H1 (cell line): ENCODE measurements at regions not wholly inside any gene's neighbourhood (a gene's known extent, or its start where the extent isn't known, plus 50 kb on each side); places are given as distances from the start of the nearest gene placed in this dataset.
"Not testable (repeated sequence)": the region's sequence is repeated elsewhere in the genome, so short reads cannot be mapped to it uniquely, and the experiment has no call there.

ENCODE experiments used
- CTCF ChIA-PET: fragments of 300-600 bp; sonication (Branson Sonifier 250); formaldehyde crosslinking; loops from one replicate; lab custom pipeline; 2021; ENCODE audit not compliant: partially characterized antibody; lab: Charles Lee
- POLR2A ChIA-PET: fragments of 300-600 bp; sonication (Branson Sonifier 250); formaldehyde crosslinking; loops from one replicate; lab custom pipeline; 2021; ENCODE audit warnings: inconsistent platforms; ENCODE audit not compliant: partially characterized antibody; lab: Charles Lee
- DNase-seq, 2 experiments: peaks; one replicate each; pipeline versions ENCODE4 v3.0.0 to v3.0.0-alpha.2; 2010 to 2022; ENCODE audit warnings: low spot score in 2 of 2, low read depth in 1 of 2, mixed read lengths in 1 of 2
- FAIRE-seq: peaks from 2 replicates; lab custom pipeline; 2011; peaks lifted over from hg19 to GRCh38; lab: Jason Lieb, UNC
- H2AFZ ChIP-seq: 2 replicates; pipeline ENCODE4 v1.8.1; 2012; ENCODE audit warnings: low read length, inconsistent platforms
- H2AK5ac ChIP-seq: 2 replicates; pipeline ENCODE4 v1.6.1; 2013; ENCODE audit warnings: low read depth, low read length
- H2BK120ac ChIP-seq: replicated peaks from 2 replicates; pipeline ENCODE3; 2013; ENCODE audit warnings: low read depth, low read length, inconsistent platforms
- H2BK12ac ChIP-seq: 2 replicates; pipeline ENCODE4 v1.6.1; 2013; ENCODE audit warnings: low read depth, low read length
- H2BK15ac ChIP-seq: 2 replicates; pipeline ENCODE4 v1.6.1; 2013; ENCODE audit warnings: low read length
- H2BK20ac ChIP-seq: 2 replicates; pipeline ENCODE4 v1.6.1; 2013; ENCODE audit warnings: low read length
- H2BK5ac ChIP-seq: 2 replicates; pipeline ENCODE4 v1.6.1; 2013; ENCODE audit warnings: low read depth, low read length
- H3K14ac ChIP-seq: 2 replicates; pipeline ENCODE4 v1.6.1; 2013; ENCODE audit warnings: inconsistent platforms; ENCODE audit not compliant: insufficient read length
- H3K18ac ChIP-seq: 2 replicates; pipeline ENCODE4 v1.6.1; 2013; ENCODE audit warnings: low read length; ENCODE audit errors: extremely low read depth
- H3K23ac ChIP-seq: 2 replicates; pipeline ENCODE4 v1.6.1; 2013; ENCODE audit warnings: inconsistent platforms; ENCODE audit not compliant: insufficient read length
- H3K23me2 ChIP-seq: 2 replicates; pipeline ENCODE4 v1.6.1; 2013; ENCODE audit warnings: low read depth, low read length
- H3K27ac ChIP-seq: 2 replicates; pipeline ENCODE4 v1.6.1; 2011; ENCODE audit warnings: low read depth, low read length, inconsistent platforms
- H3K27me3 ChIP-seq, 4 experiments: replicated peaks in 1 of 4; 1 replicate in 1 of 4; 2 replicates in 3 of 4; pipeline versions ENCODE4 v1.6.1 to v1.8.1; 2011 to 2013; ENCODE audit warnings: low read length in 3 of 4, mild to moderate bottlenecking in 3 of 4, inconsistent platforms in 2 of 4, mixed read lengths in 2 of 4, moderate library complexity in 1 of 4; ENCODE audit not compliant: control insufficient read depth in 3 of 4, insufficient read depth in 3 of 4; ENCODE audit errors: extremely low read depth in 1 of 4
- H3K36me3 ChIP-seq, 4 experiments: 2 replicates each; pipeline versions ENCODE4 v1.6.1 to v1.8.1; 2011 to 2013; ENCODE audit warnings: mild to moderate bottlenecking in 4 of 4, low read length in 3 of 4, moderate library complexity in 2 of 4, control low read depth in 1 of 4, inconsistent platforms in 1 of 4; ENCODE audit not compliant: insufficient read depth in 4 of 4, control insufficient read depth in 2 of 4
- H3K4ac ChIP-seq: replicated peaks from 2 replicates; pipeline ENCODE3; 2013; ENCODE audit warnings: low read length, low read depth, mixed read lengths, inconsistent platforms; ENCODE audit not compliant: insufficient read length
- H3K4me1 ChIP-seq, 4 experiments: replicated peaks in 1 of 4; 1 replicate in 1 of 4; 2 replicates in 3 of 4; pipeline versions ENCODE4 v1.6.1 to v1.8.1; 2011 to 2013; ENCODE audit warnings: low read length in 3 of 4, inconsistent platforms in 2 of 4, mixed read lengths in 1 of 4; ENCODE audit not compliant: insufficient read depth in 4 of 4, control insufficient read depth in 3 of 4
- H3K4me2 ChIP-seq, 2 experiments: 2 replicates each; pipeline versions ENCODE4 v1.6.1 to v1.8.1; 2011 to 2013; ENCODE audit warnings: low read depth in 2 of 2, low read length in 2 of 2, control low read depth in 1 of 2, inconsistent platforms in 1 of 2, mild to moderate bottlenecking in 1 of 2; ENCODE audit not compliant: insufficient read depth in 1 of 2
- H3K4me3 ChIP-seq, 4 experiments: fragments of 200-600, 300-600 bp in 1 of 4; sonication (generic), shearing (Covaris generic), sonication (Bioruptor Twin) in 1 of 4; 2 replicates each; pipeline versions ENCODE4 v1.5.1 to v1.8.1; 2011 to 2016; ENCODE audit warnings: low read length in 4 of 4, low read depth in 3 of 4, control low read depth in 2 of 4, inconsistent platforms in 2 of 4, mild to moderate bottlenecking in 2 of 4, mixed read lengths in 1 of 4, moderate library complexity in 1 of 4; ENCODE audit not compliant: insufficient read depth in 2 of 4; ENCODE audit errors: extremely low read depth in 1 of 4
- H3K56ac ChIP-seq: replicated peaks from 2 replicates; pipeline ENCODE3; 2013; ENCODE audit warnings: low read depth, mild to moderate bottlenecking, mixed read lengths, low read length, inconsistent platforms; ENCODE audit not compliant: insufficient read length
- H3K79me1 ChIP-seq: 2 replicates; pipeline ENCODE4 v1.6.1; 2013; ENCODE audit warnings: low read depth, low read length, control low read depth
- H3K79me2 ChIP-seq, 2 experiments: 2 replicates each; pipeline versions ENCODE4 v1.6.1 to v1.8.1; 2012 to 2013; ENCODE audit warnings: low read length in 2 of 2, mild to moderate bottlenecking in 2 of 2, inconsistent platforms in 1 of 2; ENCODE audit not compliant: insufficient read depth in 2 of 2, control insufficient read depth in 1 of 2
- H3K9ac ChIP-seq, 4 experiments: replicated peaks in 1 of 4; 1 replicate in 1 of 4; 2 replicates in 3 of 4; pipeline versions ENCODE4 v1.6.1 to v1.8.1; 2011 to 2013; ENCODE audit warnings: low read depth in 3 of 4, low read length in 3 of 4, control low read depth in 2 of 4, mild to moderate bottlenecking in 2 of 4, moderate library complexity in 2 of 4, inconsistent platforms in 1 of 4; ENCODE audit errors: extremely low read depth in 1 of 4
- H3K9me3 ChIP-seq, 2 experiments: 2 replicates each; pipeline versions ENCODE4 v1.6.1 to v1.8.1; 2012 to 2013; ENCODE audit warnings: mild to moderate bottlenecking in 2 of 2, moderate library complexity in 2 of 2, control low read depth in 1 of 2, inconsistent platforms in 1 of 2, low read depth in 1 of 2, low read length in 1 of 2, mixed read lengths in 1 of 2; ENCODE audit not compliant: insufficient read depth in 2 of 2
- H4K20me1 ChIP-seq, 2 experiments: replicated peaks in 1 of 2; 2 replicates each; pipeline versions ENCODE3 to v1.8.1; 2011 to 2013; ENCODE audit warnings: inconsistent platforms in 2 of 2, low read length in 2 of 2, mild to moderate bottlenecking in 1 of 2; ENCODE audit not compliant: insufficient read depth in 2 of 2, control insufficient read depth in 1 of 2
- H4K5ac ChIP-seq: 2 replicates; pipeline ENCODE4 v1.6.1; 2013; ENCODE audit warnings: low read length, low read depth, mixed read lengths, inconsistent platforms; ENCODE audit not compliant: insufficient read length
- H4K8ac ChIP-seq: 2 replicates; pipeline ENCODE4 v1.8.0; 2013; ENCODE audit warnings: mild to moderate bottlenecking, moderate library complexity, low read length, inconsistent platforms; ENCODE audit not compliant: insufficient read depth; ENCODE audit errors: extremely low read depth
- H4K91ac ChIP-seq: replicated peaks from 2 replicates; pipeline ENCODE3; 2013; ENCODE audit warnings: low read length, mixed read lengths, inconsistent platforms; ENCODE audit not compliant: insufficient read length
- WGBS, 2 experiments: shearing (Covaris generic) in 1 of 2; methylation state at CpG; one replicate each; pipeline versions ENCODE4 v1.1.6 to v1.1.7; 2013 to 2015; ENCODE audit warnings: low lambda C conversion rate in 2 of 2, mixed read lengths in 2 of 2, inconsistent platforms in 1 of 2, low coverage in 1 of 2, missing lambda C conversion rate in 1 of 2; ENCODE audit not compliant: insufficient replicate concordance in 2 of 2, insufficient coverage in 1 of 2, insufficient read length in 1 of 2; ENCODE audit errors: extremely low coverage in 1 of 2, missing lambda C conversion rate in 1 of 2; 5-methylcytosine and 5-hydroxymethylcytosine counted together

- H3K36me3 ChIP-seq, H3K4me1 ChIP-seq, H3K9me3 ChIP-seq, H3K4me2 ChIP-seq, H2BK120ac ChIP-seq, H2BK5ac ChIP-seq, H3K79me1 ChIP-seq, H2AFZ ChIP-seq, POLR2A ChIA-PET, H3K4ac ChIP-seq, H3K4me3 ChIP-seq, H3K23me2 ChIP-seq, H4K8ac ChIP-seq, H4K20me1 ChIP-seq, H3K56ac ChIP-seq, H3K27ac ChIP-seq, FAIRE-seq, H3K18ac ChIP-seq, H3K14ac ChIP-seq, H2BK15ac ChIP-seq, H2BK12ac ChIP-seq, H4K5ac ChIP-seq, H3K23ac ChIP-seq, H4K91ac ChIP-seq, H3K27me3 ChIP-seq, H2BK20ac ChIP-seq, DNase-seq, H3K79me2 ChIP-seq, H2AK5ac ChIP-seq, H3K9ac ChIP-seq: not testable (repeated sequence)
- WGBS, 2 experiments, result 97% methylated on average over 15 of the region's 15 CpGs; no CpG with 5 or more reads in 1 of the 2 experiments
- CTCF ChIA-PET, result interaction anchor here (0.7 kb wide), 1 partner anchor 979 kb away, joined by 3 read pairs; no protein-coding TSS in a partner anchor
Observed at GRCh38 chr2:82737965-82738364, 1721.1 kb downstream of the SUCLG1 start.
